NCI-H82 treated with DMSO at 0.1 percent for 48 hours (cell line): ENCODE measurements at regions not wholly inside any gene's neighbourhood (a gene's known extent, or its start where the extent isn't known, plus 50 kb on each side); places are given as distances from the start of the nearest gene placed in this dataset.
"Not testable (repeated sequence)": the region's sequence is repeated elsewhere in the genome, so short reads cannot be mapped to it uniquely, and the experiment has no call there.

Experiments used
- DNase-seq: peaks from one replicate; lab custom pipeline; 2025; ENCODE audit not compliant: unreplicated experiment; lab: John Stamatoyannopoulos, UW

- DNase-seq, result no peak
Observed at GRCh38 chr14:44620121-44621019, 113.3 kb upstream of the FSCB start.

DNA sequence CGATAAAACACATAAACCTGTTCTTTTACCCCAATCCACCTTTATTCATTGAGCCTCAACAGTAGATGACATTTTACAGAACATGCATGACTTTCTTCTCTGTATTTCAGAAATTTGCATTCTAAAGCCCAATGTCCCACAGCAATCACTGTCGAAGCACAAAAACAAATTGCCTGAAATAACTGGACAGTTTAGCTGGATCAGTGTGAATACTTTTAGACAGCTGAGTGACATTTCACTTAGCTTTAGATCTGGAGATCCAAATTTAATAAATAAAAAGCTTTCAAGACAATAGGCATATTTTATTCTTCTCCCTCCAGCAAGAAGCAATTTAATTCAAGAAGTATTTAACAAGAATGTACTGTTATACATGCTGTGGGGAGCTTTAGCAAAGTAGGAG, 109.1 kb upstream of the FSCB start:
- no peak for DNase-seq

- DNase-seq, result peak; percentile 56
Observed at GRCh38 chr14:44613061-44613712, 106.1 kb upstream of the FSCB start.

DNA sequence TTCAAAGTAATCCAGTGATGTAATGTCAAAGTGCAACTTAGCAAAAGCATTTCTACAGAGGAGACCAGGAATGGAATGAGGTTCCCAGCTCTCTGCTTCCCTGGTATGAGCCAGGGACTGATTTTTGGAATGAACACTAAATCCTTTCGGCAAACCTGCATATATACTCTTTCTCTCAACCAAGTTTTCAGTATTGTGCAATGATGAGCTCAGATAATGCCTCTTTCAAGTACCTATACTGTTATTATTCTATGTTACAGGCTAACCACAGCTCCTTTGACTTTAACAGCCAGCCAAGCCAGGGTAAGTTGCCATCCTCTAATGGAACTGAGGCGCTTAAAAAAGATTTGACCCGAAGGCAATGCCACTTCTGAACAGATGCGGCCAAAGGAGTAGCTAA, 104.9 kb upstream of the FSCB start:
- no peak for DNase-seq

- no peak for DNase-seq
Observed at GRCh38 chr14:44609876-44610510, 102.9 kb upstream of the FSCB start.

- DNase-seq, result no peak
Observed at GRCh38 chr14:44609201-44609600, 102.1 kb upstream of the FSCB start.

- DNase-seq, result no peak
Observed at GRCh38 chr14:44607701-44608100, 100.6 kb upstream of the FSCB start.

DNA sequence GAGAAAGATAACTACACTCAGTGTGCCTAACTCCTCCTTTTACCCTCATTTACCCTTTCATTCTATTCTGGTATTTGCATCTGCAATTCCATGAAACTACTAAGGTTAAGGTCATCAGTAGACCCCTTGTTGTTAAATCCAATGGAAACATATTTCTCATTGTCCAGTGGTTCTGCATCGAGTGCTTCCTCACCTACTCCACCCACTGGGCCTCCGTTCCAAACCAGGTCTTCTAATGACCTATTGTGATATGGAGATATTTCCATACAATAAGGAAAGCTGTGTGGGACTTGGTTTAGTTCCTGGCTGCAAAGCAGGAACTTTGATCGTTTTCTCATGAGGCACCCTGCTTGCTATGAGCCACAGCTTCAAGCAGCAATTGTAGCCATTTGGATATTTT, 99.5 kb upstream of the FSCB start:
- DNase-seq, result no peak

- not testable (repeated sequence) for DNase-seq
Observed at GRCh38 chr14:44601266-44601665, 94.2 kb upstream of the FSCB start.

GRCh38 chr14:44589180-44589579, 82.1 kb upstream of the FSCB start:
- DNase-seq, result no peak

- no peak for DNase-seq
Observed at GRCh38 chr14:44586910-44587309, 79.8 kb upstream of the FSCB start.

GRCh38 chr14:44576356-44576755, 69.3 kb upstream of the FSCB start:
- DNase-seq, result no peak

GRCh38 chr14:44567997-44568396, 60.9 kb upstream of the FSCB start:
- DNase-seq, result no peak

DNA sequence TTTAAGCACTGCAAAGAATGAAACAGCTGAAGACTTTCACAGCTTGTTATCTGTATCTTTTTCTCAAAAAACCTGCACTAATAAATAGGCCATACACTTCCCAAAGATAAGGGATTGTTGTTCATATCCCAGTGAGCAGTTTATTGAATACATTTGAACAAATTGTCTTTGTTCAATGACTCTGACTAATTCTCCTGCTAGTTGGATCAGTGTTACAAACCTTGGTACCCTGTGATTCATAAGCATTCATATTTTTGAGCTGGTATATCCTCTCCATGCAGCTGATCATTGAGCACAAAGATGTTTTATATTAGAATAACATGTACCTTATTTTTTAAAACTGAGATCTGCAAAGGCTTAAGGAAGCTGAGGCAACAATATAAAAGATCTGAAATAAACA, 58.9 kb upstream of the FSCB start:
- no peak for DNase-seq

DNA sequence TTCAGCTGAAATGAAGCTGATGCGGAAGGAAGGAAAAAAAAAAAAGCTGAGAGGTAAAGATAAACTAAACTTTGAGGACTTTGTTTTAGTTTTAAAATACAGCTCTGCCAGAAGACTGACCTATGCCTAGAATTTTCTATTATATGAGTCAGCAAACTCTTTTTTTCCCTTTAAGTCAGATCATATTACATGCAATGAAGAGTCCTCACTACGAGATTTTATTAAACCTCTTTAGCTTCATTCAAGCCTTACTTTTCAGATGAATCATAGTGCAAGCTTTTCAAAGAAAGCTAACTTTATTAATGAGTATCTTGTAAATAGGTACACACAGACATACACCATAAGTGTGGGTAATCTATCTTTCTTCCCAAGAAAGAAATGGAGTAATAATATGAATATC, 57.8 kb upstream of the FSCB start:
- no peak for DNase-seq
